Skeletal muscle tissue (tissue), 3 donors: ENCODE measurements at regions not wholly inside any gene's neighbourhood (a gene's known extent, or its start where the extent isn't known, plus 50 kb on each side); places are given as distances from the start of the nearest gene placed in this dataset.

Experiments used
- H3K27ac ChIP-seq: one replicate; pipeline ENCODE4 v1.7.0; 2013; ENCODE audit warnings: mild to moderate bottlenecking, low read depth, low read length, inconsistent platforms
- H3K27me3 ChIP-seq, 3 donors: one replicate each; pipeline ENCODE4 v1.7.0; 2013; ENCODE audit warnings: low read length in 3 of 3; ENCODE audit not compliant: control insufficient read depth in 3 of 3, insufficient read depth in 3 of 3
- H3K36me3 ChIP-seq, 3 donors: one replicate each; pipeline ENCODE4 v1.7.0; 2013; ENCODE audit warnings: low read length in 3 of 3; ENCODE audit not compliant: control insufficient read depth in 3 of 3, insufficient read depth in 3 of 3
- H3K4me1 ChIP-seq, 3 donors: one replicate each; pipeline ENCODE4 v1.7.0; 2013; ENCODE audit warnings: low read length in 3 of 3, mild to moderate bottlenecking in 3 of 3; ENCODE audit not compliant: control insufficient read depth in 3 of 3, insufficient read depth in 3 of 3
- H3K4me3 ChIP-seq, 3 donors: one replicate each; pipeline ENCODE4 v1.7.0; 2013; ENCODE audit warnings: low read length in 3 of 3
- H3K9ac ChIP-seq, 3 donors: one replicate each; pipeline ENCODE4 v1.7.0; 2013; ENCODE audit warnings: low read length in 3 of 3, mild to moderate bottlenecking in 3 of 3, moderate library complexity in 2 of 3, low read depth in 1 of 3
- H3K9me3 ChIP-seq, 3 donors: one replicate each; pipeline ENCODE4 v1.7.0; 2013; ENCODE audit warnings: low read length in 3 of 3; ENCODE audit not compliant: control insufficient read depth in 3 of 3
- donor health status: Osteomylitis.

DNA sequence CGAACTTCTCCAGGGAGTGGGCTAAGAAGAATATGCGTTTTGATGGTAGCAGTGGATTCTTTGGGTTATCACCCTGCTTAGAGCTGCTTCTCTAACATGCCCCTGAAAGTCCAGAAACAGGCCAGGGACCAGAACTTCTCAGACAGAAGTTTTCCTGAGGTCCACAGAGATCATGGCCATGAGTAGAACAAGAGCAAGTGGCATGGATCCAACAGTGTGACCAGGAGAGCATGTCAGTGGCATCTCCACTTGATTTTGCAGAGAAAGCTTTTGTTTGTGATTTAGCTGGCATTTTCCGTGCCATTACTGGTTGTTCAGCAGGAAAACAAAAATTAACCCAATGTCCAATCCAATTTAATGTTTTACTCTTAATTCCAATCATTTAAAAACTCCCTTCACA lies 298.5 kb upstream of the CD180 start:
- Histone ChIP-seq H3K36me3 (no peaks in the 10 kb centered on the region), H3K27ac (no peak overlapping the region), H3K27me3 (no peaks in the 10 kb centered on the region), H3K4me3 (no peak overlapping the region), H3K9ac (no peak overlapping the region), H3K9me3 (peaks cover 0 to 5% (median 0%) of the 10 kb centered on the region in 3 donors), H3K4me1 (peaks cover 16 to 19% (median 16%) of the 10 kb centered on the region in 3 donors)

DNA sequence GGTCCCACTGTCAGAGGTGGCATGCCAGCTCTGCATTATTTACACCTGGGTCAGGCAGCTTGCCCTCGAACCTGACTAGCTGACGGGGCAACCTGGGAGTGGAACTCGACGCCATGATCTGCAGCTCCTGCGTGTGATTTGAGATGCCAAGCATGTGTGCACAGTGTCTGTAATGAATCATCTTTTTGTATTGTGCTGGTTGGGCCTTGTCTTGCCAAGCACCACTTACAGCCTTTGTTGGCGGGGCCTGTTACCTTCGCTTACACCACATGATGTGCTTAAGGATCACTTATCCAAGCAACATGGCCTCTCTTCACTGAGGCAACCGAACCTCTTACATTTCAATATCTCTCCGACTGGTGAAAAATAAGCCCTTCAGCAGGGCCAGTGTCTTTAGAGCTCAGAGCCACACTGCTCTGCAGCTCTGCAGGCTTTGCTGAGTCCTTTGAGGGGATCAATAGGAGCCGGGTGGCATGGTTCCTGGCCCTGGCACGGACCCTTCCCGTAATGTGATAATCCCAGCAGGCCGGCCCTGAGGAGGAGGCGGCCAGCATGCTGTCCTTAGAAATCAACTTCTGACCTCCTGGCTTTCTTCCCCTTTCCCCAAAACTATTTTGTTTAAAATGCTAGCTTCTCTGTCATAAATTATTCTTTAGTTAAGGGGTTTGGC lies 297.7 kb upstream of the CD180 start:
- Histone ChIP-seq H3K27me3 (no peaks in the 10 kb centered on the region), H3K27ac (peak overlapping the region; percentile 56), H3K4me1 (peaks cover 16 to 19% (median 16%) of the 10 kb centered on the region in 3 donors), H3K9me3 (peaks cover 0 to under 1% (median 0%) of the 10 kb centered on the region in 3 donors), H3K36me3 (no peaks in the 10 kb centered on the region), H3K9ac (peak overlapping the region in 1 of 3 donors; percentile 60), H3K4me3 (peak overlapping the region; percentile 35 to 51 (median 37))

DNA sequence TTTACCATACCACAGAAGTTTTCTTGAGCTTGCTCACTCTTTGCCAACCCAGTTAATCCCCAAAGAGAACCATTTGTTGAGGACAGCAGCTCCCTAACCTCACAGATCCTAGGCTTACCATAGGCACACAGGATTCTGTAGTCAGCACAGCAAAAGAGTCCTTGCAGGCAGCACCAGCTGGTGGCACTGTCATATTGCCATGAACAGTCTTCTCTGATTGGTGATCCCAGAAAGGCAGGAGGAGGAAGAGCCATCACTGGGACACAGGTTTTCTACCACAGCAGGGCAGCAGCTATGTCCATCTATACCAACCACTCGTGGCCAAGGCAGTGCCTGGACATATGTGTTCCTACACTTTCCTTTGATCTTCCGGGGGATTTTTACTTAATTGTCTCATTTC lies 297.1 kb upstream of the CD180 start:
- Histone ChIP-seq H3K27ac (peak overlapping the region; percentile 56), H3K36me3 (no peaks in the 10 kb centered on the region), H3K27me3 (no peaks in the 10 kb centered on the region), H3K4me3 (peak overlapping the region in 2 of 3 donors; percentile 35 to 51), H3K9ac (peak overlapping the region in 1 of 3 donors; percentile 60), H3K9me3 (no peaks in the 10 kb centered on the region), H3K4me1 (peaks cover 16 to 19% (median 16%) of the 10 kb centered on the region in 3 donors)

DNA sequence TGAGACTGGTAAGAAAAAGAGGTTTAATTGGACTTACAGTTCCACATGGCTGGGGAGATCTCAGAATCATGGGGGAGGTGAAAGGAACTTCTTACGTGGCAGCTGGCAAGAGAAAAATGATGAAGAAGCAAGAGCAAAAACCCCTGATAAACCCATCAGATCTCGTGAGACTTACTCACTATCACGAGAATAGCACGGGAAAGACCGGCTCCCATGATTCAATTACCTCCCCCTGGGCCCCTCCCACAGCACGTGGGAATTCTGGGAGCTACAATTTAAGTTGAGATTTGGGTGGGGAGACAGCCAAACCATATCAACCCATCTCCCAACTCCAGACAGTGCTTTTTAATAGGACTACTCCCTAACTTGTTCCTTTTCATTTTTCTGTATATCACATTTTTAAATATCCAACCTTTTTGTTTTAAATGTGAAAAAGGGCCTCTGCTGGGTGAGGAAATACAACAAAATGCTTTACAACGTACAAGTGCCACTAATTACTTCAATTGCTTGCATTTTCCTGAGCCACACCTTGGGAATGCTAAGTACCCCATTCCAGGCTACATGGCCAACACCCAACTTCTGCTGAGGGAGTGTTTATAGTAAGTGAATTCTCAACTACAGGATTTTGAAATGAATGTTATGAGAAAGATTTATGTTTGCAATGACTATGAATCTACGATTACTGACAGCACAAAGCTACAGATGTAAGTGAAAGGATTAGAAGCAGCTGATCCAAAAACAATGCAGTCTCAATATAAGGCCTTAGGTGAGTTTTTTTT lies 294.1 kb upstream of the CD180 start:
- H3K9me3 ChIP-seq, result no peaks in the 10 kb centered on the region
- peaks cover 16 to 19% (median 16%) of the 10 kb centered on the region in 3 donors for H3K4me1 ChIP-seq
- no peaks in the 10 kb centered on the region for H3K36me3 ChIP-seq
- no peak overlapping the region for H3K27ac ChIP-seq
- H3K4me3 ChIP-seq, result no peak overlapping the region
- no peaks in the 10 kb centered on the region for H3K27me3 ChIP-seq
- no peak overlapping the region for H3K9ac ChIP-seq

DNA sequence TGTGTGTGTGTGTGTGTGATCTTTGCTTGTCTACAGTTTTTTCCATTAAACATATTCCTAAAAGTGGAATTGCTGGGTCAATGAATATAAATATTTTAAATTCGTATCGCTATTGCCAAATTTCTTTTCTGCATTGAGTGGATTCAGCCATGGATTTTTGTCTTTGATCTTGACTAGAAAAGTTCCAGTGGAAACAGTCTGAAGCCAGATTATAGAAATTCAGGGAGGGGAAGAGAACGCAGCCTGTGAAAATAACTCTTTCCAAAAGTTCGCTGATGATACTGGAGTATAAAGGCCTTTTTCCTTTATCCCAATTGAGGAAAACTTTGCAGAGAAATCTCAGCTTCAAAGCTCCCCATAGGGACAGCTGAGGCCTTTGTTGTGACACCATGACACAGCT lies 292.3 kb upstream of the CD180 start:
- Histone ChIP-seq H3K4me3 (no peak overlapping the region), H3K9ac (no peak overlapping the region), H3K27me3 (no peaks in the 10 kb centered on the region), H3K9me3 (no peaks in the 10 kb centered on the region), H3K27ac (no peak overlapping the region), H3K4me1 (peaks cover 4 to 6% (median 4%) of the 10 kb centered on the region in 3 donors), H3K36me3 (no peaks in the 10 kb centered on the region)

DNA sequence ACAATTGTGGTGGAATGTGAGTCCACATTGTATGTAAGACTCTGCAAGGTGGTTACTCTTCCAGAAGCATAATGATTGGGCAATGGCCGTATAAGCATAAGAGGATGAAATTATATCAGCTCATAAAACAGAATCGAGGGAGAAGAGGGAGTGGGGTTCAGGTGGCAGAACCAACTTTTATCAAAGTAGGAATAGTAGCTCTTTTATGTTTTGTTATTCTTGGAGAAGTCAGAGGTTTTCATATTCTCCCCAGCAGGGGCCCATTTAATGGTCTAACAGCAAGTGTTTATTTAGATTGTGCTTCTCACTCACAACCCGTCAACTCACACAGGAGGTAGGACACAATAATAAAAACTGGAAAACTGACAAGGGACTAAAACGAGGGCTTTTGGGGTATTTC lies 291.3 kb upstream of the CD180 start:
- H3K4me3 ChIP-seq, result no peak overlapping the region
- H3K36me3 ChIP-seq, result no peaks in the 10 kb centered on the region
- no peaks in the 10 kb centered on the region for H3K27me3 ChIP-seq
- H3K27ac ChIP-seq, result no peak overlapping the region
- no peaks in the 10 kb centered on the region for H3K9me3 ChIP-seq
- H3K4me1 ChIP-seq, result no peaks in the 10 kb centered on the region
- no peak overlapping the region for H3K9ac ChIP-seq

DNA sequence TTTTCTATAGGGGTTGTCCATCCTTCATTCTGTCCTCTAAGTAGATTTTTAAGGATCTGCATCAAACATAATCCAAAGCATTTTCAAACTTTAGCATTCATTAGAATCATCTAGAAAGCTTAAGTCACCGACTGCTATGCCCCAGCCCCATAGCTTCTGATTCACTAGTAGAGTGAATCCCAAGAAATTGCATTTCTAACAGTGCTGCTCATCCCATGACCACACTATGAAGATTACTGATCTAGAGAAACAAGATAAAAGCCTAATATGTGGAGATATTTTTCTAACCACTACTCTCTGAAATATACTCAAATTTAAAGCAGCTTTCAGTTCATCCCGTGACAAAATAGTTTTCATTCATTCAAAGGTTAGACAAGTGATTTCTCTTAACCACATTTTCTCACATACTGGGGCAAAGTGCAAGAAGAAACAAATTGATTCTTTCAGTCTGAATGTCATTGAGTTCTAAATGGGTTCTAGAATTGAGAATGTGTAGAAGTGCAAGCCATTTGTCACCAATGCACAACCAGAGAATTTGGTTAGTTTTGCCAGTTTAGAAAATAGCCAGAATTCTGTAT lies 286.9 kb upstream of the CD180 start:
- Histone ChIP-seq H3K4me1 (no peaks in the 10 kb centered on the region), H3K9me3 (no peaks in the 10 kb centered on the region), H3K4me3 (no peak overlapping the region), H3K9ac (no peak overlapping the region), H3K27me3 (no peaks in the 10 kb centered on the region), H3K36me3 (no peaks in the 10 kb centered on the region), H3K27ac (no peak overlapping the region)

DNA sequence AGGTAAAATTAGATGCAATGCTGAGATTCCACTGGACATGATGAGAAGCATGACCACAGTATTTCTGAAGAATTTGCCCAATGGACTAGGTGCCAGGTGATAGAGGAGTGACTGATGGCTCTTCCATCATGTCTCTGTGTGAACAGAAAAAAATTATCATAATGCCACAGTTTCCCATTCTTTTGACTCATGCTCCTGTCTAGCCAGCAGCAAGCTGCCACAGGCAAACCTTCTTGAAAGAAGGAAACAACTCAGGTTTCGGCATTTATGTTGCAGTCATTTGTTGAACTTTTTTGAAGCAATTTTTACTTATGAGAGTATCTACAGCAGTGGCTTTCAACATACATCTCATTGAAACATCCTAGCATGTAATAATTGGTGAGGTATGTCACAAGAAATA lies 284.8 kb upstream of the CD180 start:
- no peaks in the 10 kb centered on the region for H3K4me1 ChIP-seq
- no peak overlapping the region for H3K27ac ChIP-seq
- H3K9ac ChIP-seq, result no peak overlapping the region
- no peaks in the 10 kb centered on the region for H3K27me3 ChIP-seq
- no peak overlapping the region for H3K4me3 ChIP-seq
- H3K36me3 ChIP-seq, result no peaks in the 10 kb centered on the region
- no peaks in the 10 kb centered on the region for H3K9me3 ChIP-seq

DNA sequence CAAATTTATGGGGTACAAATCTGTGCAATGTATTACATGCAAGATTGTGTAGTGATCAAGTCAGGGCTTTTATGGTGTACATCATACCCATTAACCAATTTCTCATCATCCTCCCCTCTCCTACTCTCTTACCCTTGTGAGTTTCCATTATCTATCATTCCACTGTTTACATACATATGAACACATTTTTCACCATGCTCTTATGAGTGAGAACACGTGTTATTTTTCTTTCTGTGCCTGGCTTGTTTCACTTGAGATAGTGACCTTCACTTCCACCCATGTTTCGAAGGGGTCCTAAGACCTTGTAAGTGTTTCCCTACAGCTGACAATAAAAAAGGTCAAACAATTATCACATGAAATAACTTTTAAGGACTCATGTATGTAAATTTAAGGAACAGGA lies 281.7 kb upstream of the CD180 start:
- Histone ChIP-seq H3K9ac (no peak overlapping the region), H3K4me1 (no peaks in the 10 kb centered on the region), H3K36me3 (no peaks in the 10 kb centered on the region), H3K9me3 (no peaks in the 10 kb centered on the region), H3K4me3 (no peak overlapping the region), H3K27ac (no peak overlapping the region), H3K27me3 (no peaks in the 10 kb centered on the region)

DNA sequence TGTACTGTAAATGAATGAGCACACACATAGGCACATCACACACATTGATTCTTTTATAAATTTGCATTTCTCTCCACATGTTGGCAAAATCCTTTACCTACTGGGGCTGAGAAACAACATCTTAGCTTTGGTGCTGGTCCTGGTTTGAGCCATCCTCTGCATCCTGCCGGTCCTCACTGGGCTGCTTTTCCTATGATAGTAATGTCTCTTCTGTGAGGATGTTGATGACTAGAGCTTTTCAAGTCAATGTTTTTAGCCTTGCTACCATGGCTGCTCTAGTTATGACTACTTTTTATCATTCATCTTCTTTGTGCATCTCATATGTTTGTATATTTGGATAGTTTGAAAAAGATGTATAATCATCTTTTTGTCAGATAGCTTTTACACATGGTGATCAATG lies 280.4 kb upstream of the CD180 start:
- Histone ChIP-seq H3K27ac (no peak overlapping the region), H3K9ac (no peak overlapping the region), H3K36me3 (no peaks in the 10 kb centered on the region), H3K4me3 (no peak overlapping the region), H3K9me3 (no peaks in the 10 kb centered on the region), H3K27me3 (no peaks in the 10 kb centered on the region), H3K4me1 (no peaks in the 10 kb centered on the region)
